ENCODE measurements at regions not wholly inside any gene's neighbourhood (a gene's known extent, or its start where the extent isn't known, plus 50 kb on each side); places are given as distances from the start of the nearest gene placed in this dataset.
A peak's percentile ranks its signal among the peaks of the same experiment; 100 is the strongest.

DNA sequence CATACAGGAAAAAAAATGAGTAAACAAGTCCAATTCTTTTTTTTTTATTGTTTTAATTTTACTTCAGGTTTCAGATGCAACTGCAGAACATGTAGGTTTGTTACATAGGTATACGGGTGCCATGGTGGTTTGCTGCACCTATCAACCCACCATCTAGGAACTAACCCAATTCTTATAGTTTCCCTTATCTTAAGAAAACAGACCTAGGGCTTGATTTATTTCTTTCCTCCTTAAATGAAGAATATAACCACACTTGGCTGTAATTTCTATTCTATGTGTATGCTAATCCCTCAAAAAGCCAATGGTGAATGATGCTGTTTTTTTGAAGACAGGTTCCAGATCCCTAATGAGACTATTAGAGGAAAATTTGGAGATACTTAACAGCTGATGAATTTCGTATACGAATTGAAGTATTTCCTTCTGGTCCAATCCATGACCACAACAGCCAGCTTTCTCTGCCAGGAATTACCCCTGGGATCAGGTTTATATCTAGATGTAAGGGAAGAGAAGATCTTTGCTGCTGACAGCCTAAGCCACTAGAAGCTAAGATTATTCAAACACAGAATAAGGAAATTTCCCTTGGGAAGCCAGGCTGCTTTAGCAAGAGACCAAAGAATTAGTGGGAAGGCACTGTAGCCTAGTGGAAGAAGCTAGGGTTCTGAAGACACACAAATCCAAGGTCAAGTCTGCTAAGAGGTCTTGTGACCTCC is 115.8 kb downstream of the INHBA start:
- no peaks in the 10 kb centered on the region for H3K27me3 ChIP-seq
- intact Hi-C loops (cut with DNase I), result no loop called here
- no peak overlapping the region for H3K4me3 ChIP-seq
- TF ChIP-seq, protein P1, sequence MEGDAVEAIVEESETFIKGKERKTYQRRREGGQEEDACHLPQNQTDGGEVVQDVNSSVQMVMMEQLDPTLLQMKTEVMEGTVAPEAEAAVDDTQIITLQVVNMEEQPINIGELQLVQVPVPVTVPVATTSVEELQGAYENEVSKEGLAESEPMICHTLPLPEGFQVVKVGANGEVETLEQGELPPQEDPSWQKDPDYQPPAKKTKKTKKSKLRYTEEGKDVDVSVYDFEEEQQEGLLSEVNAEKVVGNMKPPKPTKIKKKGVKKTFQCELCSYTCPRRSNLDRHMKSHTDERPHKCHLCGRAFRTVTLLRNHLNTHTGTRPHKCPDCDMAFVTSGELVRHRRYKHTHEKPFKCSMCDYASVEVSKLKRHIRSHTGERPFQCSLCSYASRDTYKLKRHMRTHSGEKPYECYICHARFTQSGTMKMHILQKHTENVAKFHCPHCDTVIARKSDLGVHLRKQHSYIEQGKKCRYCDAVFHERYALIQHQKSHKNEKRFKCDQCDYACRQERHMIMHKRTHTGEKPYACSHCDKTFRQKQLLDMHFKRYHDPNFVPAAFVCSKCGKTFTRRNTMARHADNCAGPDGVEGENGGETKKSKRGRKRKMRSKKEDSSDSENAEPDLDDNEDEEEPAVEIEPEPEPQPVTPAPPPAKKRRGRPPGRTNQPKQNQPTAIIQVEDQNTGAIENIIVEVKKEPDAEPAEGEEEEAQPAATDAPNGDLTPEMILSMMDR (IDR thresholded peaks at IDR 0.05), result no peak
- no peaks in the 10 kb centered on the region for H3K4me1 ChIP-seq
- no peak for DNase-seq
- H3K27ac ChIP-seq, result no peak overlapping the region
- H3K9me3 ChIP-seq, result no peaks in the 10 kb centered on the region
- H3K36me3 ChIP-seq, result no peaks in the 10 kb centered on the region
- no peak for ATAC-seq

DNA sequence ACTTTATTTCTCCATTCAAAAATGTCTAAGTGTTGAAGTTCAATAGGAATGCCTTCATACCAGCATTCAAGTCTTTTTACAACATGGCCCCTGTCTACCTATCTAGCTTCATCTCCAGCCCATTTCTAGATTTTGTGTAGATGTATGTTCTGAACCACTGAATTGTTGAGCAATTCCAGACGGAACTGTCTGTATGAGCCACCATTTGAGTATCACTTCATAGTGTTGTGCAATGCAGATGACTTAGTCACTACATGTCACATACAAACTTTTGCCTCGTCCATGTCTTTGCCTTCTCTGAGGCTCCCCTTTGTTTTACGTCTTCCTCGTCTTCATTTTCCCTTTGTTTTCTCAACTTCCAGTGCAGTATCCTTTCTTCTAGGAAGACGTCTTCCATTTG is 118.1 kb downstream of the INHBA start:
- TF ChIP-seq, protein P1 (IDR thresholded peaks at IDR 0.05), result no peak
- Histone ChIP-seq H3K27ac (no peak overlapping the region), H3K27me3 (no peaks in the 10 kb centered on the region), H3K4me3 (no peak overlapping the region), H3K9me3 (no peaks in the 10 kb centered on the region), H3K4me1 (no peaks in the 10 kb centered on the region), H3K36me3 (no peaks in the 10 kb centered on the region)
- ATAC-seq, result peak; percentile 40
- intact Hi-C loops (cut with DNase I), result no loop called here
- DNase-seq, result no peak

DNA sequence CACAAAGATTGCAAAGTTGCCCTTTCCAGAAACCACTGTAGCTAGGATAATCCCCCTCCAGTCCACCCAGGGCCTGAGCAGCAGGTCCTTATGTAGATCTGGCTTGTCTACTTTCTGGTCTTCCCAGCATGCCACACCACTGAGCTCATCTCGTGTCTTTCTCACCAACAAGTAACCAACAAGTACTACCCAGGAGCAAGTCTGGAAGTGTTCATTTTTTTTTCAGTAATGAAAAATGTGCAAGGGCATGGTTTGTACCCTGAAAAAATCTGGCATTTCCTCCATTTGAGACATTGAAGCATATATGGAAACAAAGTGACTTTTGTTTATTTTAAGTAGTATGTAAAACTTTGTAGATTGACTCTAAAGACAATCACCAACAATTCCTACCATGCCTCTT is 120.8 kb downstream of the INHBA start:
- H3K4me3 ChIP-seq, result no peak overlapping the region
- TF ChIP-seq, protein P1 (IDR thresholded peaks at IDR 0.05), result no peak
- H3K9me3 ChIP-seq, result no peaks in the 10 kb centered on the region
- H3K27me3 ChIP-seq, result no peaks in the 10 kb centered on the region
- ATAC-seq, result no peak
- intact Hi-C loops (cut with DNase I), result no loop called here
- H3K36me3 ChIP-seq, result no peaks in the 10 kb centered on the region
- H3K27ac ChIP-seq, result no peak overlapping the region
- DNase-seq, result no peak
- H3K4me1 ChIP-seq, result no peaks in the 10 kb centered on the region

DNA sequence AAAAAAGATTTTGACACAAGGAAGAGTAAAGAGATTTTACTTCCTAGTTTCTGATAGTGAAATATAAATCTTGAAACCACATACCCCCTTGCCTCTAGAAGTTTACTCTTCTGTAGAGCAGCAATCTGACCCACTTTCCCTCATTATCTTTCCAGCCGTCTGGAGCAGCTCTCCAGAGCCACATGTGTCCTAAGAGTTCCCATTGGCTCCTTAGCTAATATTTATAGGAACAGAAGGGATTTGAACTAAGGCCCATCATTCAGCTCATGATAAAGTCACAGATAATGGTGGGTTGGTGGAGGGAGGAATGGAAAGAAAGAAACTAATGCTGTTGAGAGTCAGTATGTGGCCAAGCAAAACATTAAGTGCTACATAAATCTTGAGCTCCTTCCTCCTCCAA is 121.8 kb downstream of the INHBA start:
- no peak for ATAC-seq
- Histone ChIP-seq H3K27me3 (no peaks in the 10 kb centered on the region), H3K4me3 (no peak overlapping the region), H3K9me3 (no peaks in the 10 kb centered on the region), H3K4me1 (no peaks in the 10 kb centered on the region), H3K36me3 (no peaks in the 10 kb centered on the region), H3K27ac (no peak overlapping the region)
- TF ChIP-seq, protein P1 (IDR thresholded peaks at IDR 0.05), result no peak
- intact Hi-C loops (cut with DNase I), result no loop called here
- no peak for DNase-seq

DNA sequence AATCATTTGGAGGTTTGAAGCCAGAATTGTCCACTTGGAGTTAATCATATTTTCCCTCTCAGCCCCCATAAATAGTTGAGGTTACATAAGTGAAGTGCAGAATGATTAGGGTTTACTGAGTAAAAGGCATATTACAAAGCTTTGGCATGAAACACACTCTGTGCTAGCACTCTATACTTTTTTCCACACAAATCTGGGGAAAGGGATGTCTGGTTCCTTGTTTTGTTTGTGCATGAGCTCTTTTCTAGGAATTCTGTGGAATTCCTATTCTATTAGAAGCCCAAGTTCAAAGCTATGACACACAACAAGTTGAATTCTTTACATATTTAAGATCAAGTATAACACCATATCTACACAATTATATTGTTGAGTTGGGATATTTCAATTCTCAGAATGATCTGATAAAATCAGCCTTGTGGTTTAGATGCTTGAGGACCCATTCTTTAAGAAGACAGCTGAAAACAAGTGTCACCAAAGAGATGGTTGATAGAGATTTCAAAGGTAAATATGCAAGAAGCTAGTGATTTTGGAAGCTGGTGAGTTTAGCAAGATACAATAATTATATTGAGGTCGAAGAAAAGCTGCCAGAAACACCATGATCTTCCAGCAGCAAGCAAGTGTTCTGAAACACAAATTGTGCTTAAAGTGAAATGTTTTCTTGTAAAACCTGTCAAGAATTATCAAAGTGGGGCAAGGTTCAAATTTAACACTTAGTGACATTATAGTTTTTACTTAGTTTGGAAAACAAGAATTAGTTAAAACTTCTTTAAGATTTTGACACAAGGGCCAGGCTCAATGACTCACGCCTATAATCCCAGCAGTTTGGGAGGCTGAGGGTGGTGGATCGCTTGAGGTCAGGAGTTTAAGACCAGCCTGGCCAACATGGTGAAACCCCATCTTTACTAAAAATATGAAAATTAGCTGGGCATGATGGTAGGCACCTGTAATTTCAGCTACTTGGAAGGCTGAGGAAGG is 122.6 kb downstream of the INHBA start:
- intact Hi-C loops (cut with DNase I), result no loop called here
- TF ChIP-seq, protein P1 (IDR thresholded peaks at IDR 0.05), result no peak
- H3K27ac ChIP-seq, result no peak overlapping the region
- no peak for ATAC-seq
- no peak overlapping the region for H3K4me3 ChIP-seq
- H3K4me1 ChIP-seq, result no peaks in the 10 kb centered on the region
- no peak for DNase-seq
- no peaks in the 10 kb centered on the region for H3K27me3 ChIP-seq
- no peaks in the 10 kb centered on the region for H3K9me3 ChIP-seq
- H3K36me3 ChIP-seq, result no peaks in the 10 kb centered on the region
